MG63 (cell line): ENCODE measurements at regions not wholly inside any gene's neighbourhood (a gene's known extent, or its start where the extent isn't known, plus 50 kb on each side); places are given as distances from the start of the nearest gene placed in this dataset.

Source experiments
- DNase-seq: peaks from one replicate; pipeline ENCODE4 v3.0.0-alpha.2; 2020
- H3K27me3 ChIP-seq: fragments of 250-450 bp; sonication (Bioruptor Pico); 2 replicates; pipeline ENCODE4 v1.5.1; 2020; ENCODE audit warnings: mild to moderate bottlenecking, moderate library complexity
- H3K36me3 ChIP-seq: fragments of 250-450 bp; sonication (Bioruptor Pico); 2 replicates; pipeline ENCODE4 v1.5.1; 2020; ENCODE audit warnings: mild to moderate bottlenecking, moderate library complexity
- H3K4me3 ChIP-seq: fragments of 250-450 bp; sonication (Bioruptor Pico); 2 replicates; pipeline ENCODE4 v1.5.1; 2020; ENCODE audit warnings: mild to moderate bottlenecking, moderate library complexity
- H3K9me3 ChIP-seq: fragments of 250-450 bp; sonication (Bioruptor Pico); 2 replicates; pipeline ENCODE4 v1.5.1; 2020; ENCODE audit warnings: mild to moderate bottlenecking, moderate library complexity

- no peaks in the 10 kb centered on the region for H3K36me3 ChIP-seq
- DNase-seq = peak; percentile 10
Observed at GRCh38 chrX:16222151-16222550, 54.9 kb downstream of the MAGEB17 start.

GRCh38 chrX:16223385-16223784 is 56.1 kb downstream of the MAGEB17 start:
- H3K9me3 ChIP-seq = peaks cover 3% of the 10 kb centered on the region; the same call in 1 of the 2 replicates
- DNase-seq = no peak
- H3K36me3 ChIP-seq = no peaks in the 10 kb centered on the region
- no peaks in the 10 kb centered on the region for H3K27me3 ChIP-seq
- no peak overlapping the region for H3K4me3 ChIP-seq

More at GRCh38 chrX:16222151-16222550, 54.9 kb downstream of the MAGEB17 start:
- Histone ChIP-seq H3K27me3 (no peaks in the 10 kb centered on the region), H3K9me3 (peaks cover 3% of the 10 kb centered on the region; the same call in 1 of the 2 replicates), H3K4me3 (no peak overlapping the region)

DNA sequence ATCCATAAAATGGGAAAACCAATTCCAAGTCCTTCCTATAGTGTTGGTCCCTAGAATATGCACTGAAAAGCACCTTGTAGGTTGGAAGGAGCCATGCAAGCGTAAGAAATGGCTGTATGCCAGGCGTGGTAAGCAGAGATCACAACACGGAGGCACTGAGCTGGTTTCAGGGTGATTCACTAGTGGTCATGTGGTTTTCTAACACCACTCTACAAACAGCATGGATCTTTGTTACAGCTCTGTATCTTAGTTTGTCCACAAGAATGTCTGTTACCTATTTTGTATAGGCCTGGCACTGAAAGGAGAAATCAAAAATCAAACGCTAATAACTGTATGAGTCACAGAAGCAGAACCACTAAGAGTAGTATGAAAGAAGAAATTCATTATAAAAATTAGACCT is 71.9 kb downstream of the MAGEB17 start:
- DNase-seq = peak; percentile 52
- Histone ChIP-seq H3K9me3 (no peaks in the 10 kb centered on the region), H3K4me3 (no peak overlapping the region), H3K36me3 (no peaks in the 10 kb centered on the region), H3K27me3 (no peaks in the 10 kb centered on the region)

DNA sequence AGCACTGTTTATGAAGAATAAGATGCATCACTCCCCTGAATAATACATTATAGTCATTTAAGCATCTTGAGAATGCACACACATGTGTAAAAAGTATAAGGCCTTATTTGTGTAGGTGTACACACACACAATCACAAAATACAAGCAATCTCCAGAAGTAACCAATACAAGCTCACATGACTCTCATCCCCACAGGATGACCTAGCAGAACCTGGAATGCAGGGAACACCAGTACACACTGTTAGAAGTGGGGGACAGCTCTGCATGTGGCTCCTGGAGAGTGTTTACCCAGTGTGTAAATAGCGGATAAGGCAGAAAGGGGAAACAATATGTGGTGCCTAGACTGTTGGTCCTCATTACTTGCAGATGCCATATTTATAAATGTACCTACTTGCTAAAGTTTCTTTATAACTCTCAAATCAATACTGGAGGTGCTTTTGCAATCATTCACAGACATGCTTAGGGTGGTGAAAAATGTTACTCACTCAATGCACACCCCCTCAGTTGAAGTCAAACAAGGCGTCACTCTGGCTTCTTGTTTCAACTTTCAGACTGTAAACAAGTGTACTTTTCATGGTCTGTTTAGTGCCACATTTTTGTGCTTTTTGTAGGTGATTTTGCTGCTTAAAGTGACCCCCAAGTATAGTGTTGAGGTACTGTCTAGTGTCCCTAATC is 73.1 kb downstream of the MAGEB17 start:
- Histone ChIP-seq H3K4me3 (no peak overlapping the region), H3K9me3 (no peaks in the 10 kb centered on the region), H3K36me3 (no peaks in the 10 kb centered on the region), H3K27me3 (no peaks in the 10 kb centered on the region)
- no peak for DNase-seq

DNA sequence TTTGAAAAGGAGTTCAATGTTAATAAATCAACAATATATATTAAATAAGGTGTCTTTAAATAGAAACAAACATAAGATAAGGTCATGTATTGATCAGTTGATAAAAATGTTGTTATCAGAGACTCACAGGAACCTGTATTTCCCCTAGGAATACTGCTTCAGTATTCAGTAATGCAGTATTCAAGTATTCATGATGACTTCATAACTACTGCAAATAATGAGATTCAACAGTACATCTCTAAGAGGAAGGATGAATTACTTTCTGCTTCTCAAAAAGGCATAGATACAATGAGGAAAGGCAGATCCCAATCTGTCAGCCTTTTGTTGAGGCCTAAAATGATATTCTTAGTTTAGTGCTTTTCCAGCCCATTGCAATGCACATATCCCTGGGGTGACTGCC is 73.7 kb downstream of the MAGEB17 start:
- no peak for DNase-seq
- H3K27me3 ChIP-seq = no peaks in the 10 kb centered on the region
- no peaks in the 10 kb centered on the region for H3K9me3 ChIP-seq
- H3K4me3 ChIP-seq = no peak overlapping the region
- H3K36me3 ChIP-seq = no peaks in the 10 kb centered on the region

GRCh38 chrX:16250296-16250695 is 83.0 kb downstream of the MAGEB17 start:
- Histone ChIP-seq H3K27me3 (no peaks in the 10 kb centered on the region), H3K36me3 (no peaks in the 10 kb centered on the region), H3K9me3 (no peaks in the 10 kb centered on the region), H3K4me3 (no peak overlapping the region)
- DNase-seq = no peak

DNA sequence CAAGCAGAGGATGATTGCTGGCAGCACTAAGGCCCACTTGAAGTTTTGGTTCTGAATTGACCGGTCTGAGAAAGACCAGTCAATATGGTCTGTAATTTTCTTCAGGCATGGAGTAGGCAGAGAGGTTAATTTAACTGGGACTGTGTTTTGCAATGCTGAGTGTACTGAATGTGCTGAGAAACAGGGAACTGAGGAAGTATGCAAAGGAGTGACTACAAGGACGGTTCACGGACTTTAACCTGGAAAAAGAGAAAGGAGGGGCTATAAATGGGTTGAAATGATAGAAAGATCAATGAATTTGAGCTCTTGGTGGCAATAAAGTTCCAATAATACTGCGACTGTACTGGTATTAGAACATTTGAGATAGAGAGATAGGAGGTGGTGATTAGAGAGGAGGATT is 84.5 kb downstream of the MAGEB17 start:
- Histone ChIP-seq H3K27me3 (no peaks in the 10 kb centered on the region), H3K36me3 (no peaks in the 10 kb centered on the region), H3K9me3 (no peaks in the 10 kb centered on the region), H3K4me3 (no peak overlapping the region)
- no peak for DNase-seq

- no peaks in the 10 kb centered on the region for H3K36me3 ChIP-seq
- DNase-seq = no peak
- no peaks in the 10 kb centered on the region for H3K27me3 ChIP-seq
- no peak overlapping the region for H3K4me3 ChIP-seq
- no peaks in the 10 kb centered on the region for H3K9me3 ChIP-seq
Observed at GRCh38 chrX:16258882-16259281, 91.6 kb downstream of the MAGEB17 start.

DNA sequence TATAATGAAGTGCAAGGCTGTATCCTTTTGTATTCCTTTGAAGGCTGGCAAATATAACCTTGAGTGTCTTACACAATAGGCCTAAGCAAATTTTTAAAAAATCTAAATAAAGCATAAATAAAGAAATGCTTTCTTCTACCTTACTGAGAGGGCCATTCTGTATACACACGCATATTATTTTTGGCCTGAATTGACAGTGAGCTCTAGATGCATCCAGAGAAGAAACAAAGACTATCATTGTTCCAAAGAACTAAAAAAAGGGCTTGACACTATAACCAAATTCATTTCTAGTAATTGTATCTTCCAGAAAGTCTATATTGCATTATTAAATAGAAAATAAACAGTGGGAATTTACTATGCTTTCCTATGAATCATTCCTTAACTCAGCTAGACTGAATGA is 100.2 kb downstream of the MAGEB17 start:
- no peaks in the 10 kb centered on the region for H3K36me3 ChIP-seq
- DNase-seq = no peak
- H3K4me3 ChIP-seq = no peak overlapping the region
- no peaks in the 10 kb centered on the region for H3K9me3 ChIP-seq
- H3K27me3 ChIP-seq = no peaks in the 10 kb centered on the region

GRCh38 chrX:16268206-16268605 is 100.9 kb downstream of the MAGEB17 start:
- Histone ChIP-seq H3K27me3 (no peaks in the 10 kb centered on the region), H3K36me3 (no peaks in the 10 kb centered on the region), H3K4me3 (no peak overlapping the region), H3K9me3 (no peaks in the 10 kb centered on the region)
- no peak for DNase-seq

DNA sequence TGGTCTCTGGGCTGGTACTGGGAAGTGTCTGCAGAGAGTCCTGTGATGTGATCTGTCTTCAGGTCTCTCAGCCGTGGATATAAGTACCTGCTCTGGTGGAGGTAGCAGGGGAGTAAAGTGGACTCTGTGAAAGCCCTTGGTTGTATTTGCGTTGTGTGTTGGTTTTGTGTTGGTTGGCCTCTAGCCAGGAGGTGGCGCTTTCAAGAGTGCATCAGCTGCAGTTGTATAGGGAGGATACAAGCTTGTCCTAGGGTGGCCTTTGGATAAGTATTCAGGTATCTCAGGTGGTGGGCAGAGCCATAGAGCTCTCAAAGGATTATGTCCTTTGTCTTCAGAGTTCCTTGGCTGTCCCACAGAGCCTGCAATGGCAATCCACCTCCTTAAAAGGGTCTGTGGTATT is 111.6 kb downstream of the MAGEB17 start:
- DNase-seq = no peak
- Histone ChIP-seq H3K4me3 (no peak overlapping the region), H3K27me3 (no peaks in the 10 kb centered on the region), H3K36me3 (no peaks in the 10 kb centered on the region), H3K9me3 (no peaks in the 10 kb centered on the region)

- H3K9me3 ChIP-seq = no peaks in the 10 kb centered on the region
- H3K36me3 ChIP-seq = no peaks in the 10 kb centered on the region
- no peak for DNase-seq
- no peaks in the 10 kb centered on the region for H3K27me3 ChIP-seq
- no peak overlapping the region for H3K4me3 ChIP-seq
Observed at GRCh38 chrX:16282209-16282608, 114.9 kb downstream of the MAGEB17 start.

DNA sequence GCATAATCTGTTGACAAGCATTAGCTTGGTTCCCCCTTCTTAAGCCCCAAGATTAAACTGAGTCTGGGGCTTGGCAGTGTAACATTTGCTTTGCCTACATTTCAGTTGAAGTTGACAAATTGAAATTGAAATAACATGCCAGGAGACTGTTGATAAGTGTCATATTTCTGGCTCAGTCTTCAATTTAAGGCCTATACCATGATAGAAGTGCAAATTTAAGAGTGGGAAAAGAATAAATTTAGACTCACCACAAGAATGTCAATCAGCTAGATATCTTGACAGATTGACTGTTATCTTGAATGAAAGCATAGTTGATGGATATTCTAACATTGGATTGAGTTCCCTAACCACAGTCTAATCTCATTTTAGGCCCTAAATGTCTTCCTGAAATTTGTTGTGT is 117.6 kb downstream of the MAGEB17 start:
- H3K4me3 ChIP-seq = no peak overlapping the region
- no peaks in the 10 kb centered on the region for H3K36me3 ChIP-seq
- no peaks in the 10 kb centered on the region for H3K9me3 ChIP-seq
- H3K27me3 ChIP-seq = no peaks in the 10 kb centered on the region
- DNase-seq = no peak

GRCh38 chrX:16290997-16291396 is 123.7 kb downstream of the MAGEB17 start:
- DNase-seq = no peak
- Histone ChIP-seq H3K4me3 (no peak overlapping the region), H3K36me3 (no peaks in the 10 kb centered on the region), H3K27me3 (no peaks in the 10 kb centered on the region), H3K9me3 (no peaks in the 10 kb centered on the region)

DNA sequence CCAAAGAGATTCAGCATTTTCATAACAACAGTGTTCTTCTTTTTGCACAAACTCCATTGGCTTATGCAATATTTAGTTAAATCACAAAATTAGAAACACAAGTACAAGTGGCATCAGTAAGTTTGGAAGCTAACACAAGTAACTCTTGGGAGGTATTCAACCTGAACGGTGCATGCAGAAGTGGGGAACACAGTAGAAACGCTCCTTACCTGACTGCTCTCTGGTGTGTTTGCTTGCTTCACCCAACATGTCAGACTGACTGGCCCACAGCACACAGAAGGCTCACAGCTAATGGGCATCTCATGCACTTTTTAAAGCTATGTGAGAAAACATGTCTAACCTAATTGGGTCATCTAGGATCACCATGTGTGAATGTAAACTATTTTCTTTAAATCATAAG is 133.6 kb downstream of the MAGEB17 start:
- DNase-seq = no peak
- H3K27me3 ChIP-seq = no peaks in the 10 kb centered on the region
- H3K36me3 ChIP-seq = no peaks in the 10 kb centered on the region
- H3K9me3 ChIP-seq = no peaks in the 10 kb centered on the region
- H3K4me3 ChIP-seq = no peak overlapping the region

- DNase-seq = no peak
- Histone ChIP-seq H3K4me3 (no peak overlapping the region), H3K27me3 (no peaks in the 10 kb centered on the region), H3K36me3 (no peaks in the 10 kb centered on the region), H3K9me3 (no peaks in the 10 kb centered on the region)
Observed at GRCh38 chrX:16304751-16305150, 137.5 kb downstream of the MAGEB17 start.

- H3K36me3 ChIP-seq = no peaks in the 10 kb centered on the region
- H3K9me3 ChIP-seq = no peaks in the 10 kb centered on the region
Observed at GRCh38 chrX:16305187-16305586, 137.9 kb downstream of the MAGEB17 start.

DNA sequence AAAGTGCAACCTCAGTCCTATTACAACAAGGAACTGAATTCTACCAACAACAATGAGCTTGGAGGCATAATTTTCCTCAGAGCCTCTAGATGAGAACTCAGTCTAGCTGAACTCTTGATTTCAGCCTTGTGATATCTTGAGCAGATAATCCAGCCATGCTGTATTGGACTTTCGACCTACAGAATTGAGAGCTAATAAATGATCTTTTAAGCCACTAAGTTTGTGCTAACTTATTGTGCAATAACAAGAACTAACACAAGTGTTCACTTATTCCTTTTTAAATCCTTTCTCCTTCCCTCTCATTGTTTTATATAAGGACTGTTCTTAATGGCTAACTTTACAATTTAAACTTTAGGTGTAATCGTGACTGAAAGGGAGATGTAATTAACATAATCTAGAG is 140.7 kb downstream of the MAGEB17 start:
- Histone ChIP-seq H3K36me3 (no peaks in the 10 kb centered on the region), H3K9me3 (no peaks in the 10 kb centered on the region), H3K4me3 (no peak overlapping the region), H3K27me3 (no peaks in the 10 kb centered on the region)
- no peak for DNase-seq

More at GRCh38 chrX:16305187-16305586, 137.9 kb downstream of the MAGEB17 start:
- no peak overlapping the region for H3K4me3 ChIP-seq
- H3K27me3 ChIP-seq = no peaks in the 10 kb centered on the region
- DNase-seq = no peak

GRCh38 chrX:16308773-16309172 is 141.5 kb downstream of the MAGEB17 start:
- no peak for DNase-seq
- H3K9me3 ChIP-seq = no peaks in the 10 kb centered on the region
- H3K36me3 ChIP-seq = no peaks in the 10 kb centered on the region
- no peaks in the 10 kb centered on the region for H3K27me3 ChIP-seq
- no peak overlapping the region for H3K4me3 ChIP-seq
